A673 (cell line): ENCODE measurements at regions not wholly inside any gene's neighbourhood (a gene's known extent, or its start where the extent isn't known, plus 50 kb on each side); places are given as distances from the start of the nearest gene placed in this dataset.
A peak's percentile ranks its signal among the peaks of the same experiment; 100 is the strongest.

Experiments
- EZH2 ChIP-seq: fragments of 200-600 bp; sonication (generic); IDR thresholded peaks from 2 replicates; pipeline ENCODE4 v1.6.1; 2017; ENCODE audit warnings: borderline replicate concordance, low read depth, mild to moderate bottlenecking, mixed read lengths, antibody characterized with exemption, low read length; ENCODE audit not compliant: poor library complexity, severe bottlenecking
- TF ChIP-seq, protein P1 (sequence below): fragments of 300-800, 200-600 bp; sonication (generic); conservative IDR thresholded peaks from 2 replicates; pipeline ENCODE4 v1.5.1; 2017; ENCODE audit warnings: low read depth, mild to moderate bottlenecking, antibody characterized with exemption, low read length, moderate library complexity, mixed read lengths

DNA sequence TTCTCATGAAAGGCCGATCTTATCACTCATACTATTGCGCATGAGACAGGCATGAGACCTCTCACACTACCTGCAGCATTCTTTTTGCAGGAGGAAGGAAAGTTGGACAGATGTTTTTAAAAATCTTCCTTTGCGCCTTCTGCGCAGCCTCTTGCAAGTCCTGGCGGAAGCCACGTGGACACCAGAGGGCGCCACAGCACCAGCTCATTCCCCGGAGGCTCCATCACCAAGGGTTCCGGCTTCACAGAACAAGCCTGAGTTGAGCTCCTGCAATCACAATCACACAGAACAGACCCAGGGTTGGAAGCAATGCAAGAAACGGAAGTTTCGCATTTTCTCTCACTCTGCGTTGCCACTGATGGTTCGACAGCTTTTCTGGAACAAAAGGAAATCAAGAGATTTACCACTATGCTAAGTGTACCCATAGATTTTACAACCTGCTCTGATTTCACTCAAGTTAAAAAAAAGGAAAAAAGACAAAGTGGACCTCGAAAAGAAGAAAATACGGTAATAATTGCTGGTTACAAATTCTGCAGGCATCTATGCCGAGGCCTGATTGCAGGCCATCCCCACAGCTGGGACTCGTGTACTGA lies 304.7 kb upstream of the MSX2 start:
- TF ChIP-seq, protein P1, sequence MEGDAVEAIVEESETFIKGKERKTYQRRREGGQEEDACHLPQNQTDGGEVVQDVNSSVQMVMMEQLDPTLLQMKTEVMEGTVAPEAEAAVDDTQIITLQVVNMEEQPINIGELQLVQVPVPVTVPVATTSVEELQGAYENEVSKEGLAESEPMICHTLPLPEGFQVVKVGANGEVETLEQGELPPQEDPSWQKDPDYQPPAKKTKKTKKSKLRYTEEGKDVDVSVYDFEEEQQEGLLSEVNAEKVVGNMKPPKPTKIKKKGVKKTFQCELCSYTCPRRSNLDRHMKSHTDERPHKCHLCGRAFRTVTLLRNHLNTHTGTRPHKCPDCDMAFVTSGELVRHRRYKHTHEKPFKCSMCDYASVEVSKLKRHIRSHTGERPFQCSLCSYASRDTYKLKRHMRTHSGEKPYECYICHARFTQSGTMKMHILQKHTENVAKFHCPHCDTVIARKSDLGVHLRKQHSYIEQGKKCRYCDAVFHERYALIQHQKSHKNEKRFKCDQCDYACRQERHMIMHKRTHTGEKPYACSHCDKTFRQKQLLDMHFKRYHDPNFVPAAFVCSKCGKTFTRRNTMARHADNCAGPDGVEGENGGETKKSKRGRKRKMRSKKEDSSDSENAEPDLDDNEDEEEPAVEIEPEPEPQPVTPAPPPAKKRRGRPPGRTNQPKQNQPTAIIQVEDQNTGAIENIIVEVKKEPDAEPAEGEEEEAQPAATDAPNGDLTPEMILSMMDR = peak; percentile 87
- no peak for TF ChIP-seq EZH2
